GM19463 (cell line): ENCODE measurements at regions not wholly inside any gene's neighbourhood (a gene's known extent, or its start where the extent isn't known, plus 50 kb on each side); places are given as distances from the start of the nearest gene placed in this dataset.

ENCODE experiments used
- ATAC-seq: cut with Tn5 transposase; IDR thresholded peaks from one replicate; pipeline ENCODE4 v1.9.1; 2021; ENCODE audit warnings: mild to moderate bottlenecking, moderate library complexity; ENCODE audit not compliant: unreplicated experiment

DNA sequence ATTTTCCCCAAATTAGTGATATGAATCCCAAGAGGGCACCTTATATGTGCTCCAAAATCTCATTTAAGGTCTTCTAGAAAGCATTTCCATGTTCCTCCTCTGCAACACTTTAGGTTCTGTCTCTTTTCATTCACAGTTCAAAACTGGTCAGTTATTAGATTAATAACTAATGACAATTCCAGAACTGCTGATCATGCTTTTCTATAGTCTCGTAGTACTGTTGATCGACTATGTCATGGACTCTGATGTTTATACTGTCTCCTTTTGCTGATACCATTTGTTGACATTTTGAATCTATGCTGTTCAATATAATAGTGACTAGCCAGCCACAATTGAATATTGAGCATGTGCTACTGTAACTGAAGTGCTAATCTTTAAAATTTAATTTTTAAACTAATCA is 728.3 kb downstream of the LRFN5 start:
- ATAC-seq: no peak

GRCh38 chr14:42323426-42323825 is 716.8 kb downstream of the LRFN5 start:
- no peak for ATAC-seq

DNA sequence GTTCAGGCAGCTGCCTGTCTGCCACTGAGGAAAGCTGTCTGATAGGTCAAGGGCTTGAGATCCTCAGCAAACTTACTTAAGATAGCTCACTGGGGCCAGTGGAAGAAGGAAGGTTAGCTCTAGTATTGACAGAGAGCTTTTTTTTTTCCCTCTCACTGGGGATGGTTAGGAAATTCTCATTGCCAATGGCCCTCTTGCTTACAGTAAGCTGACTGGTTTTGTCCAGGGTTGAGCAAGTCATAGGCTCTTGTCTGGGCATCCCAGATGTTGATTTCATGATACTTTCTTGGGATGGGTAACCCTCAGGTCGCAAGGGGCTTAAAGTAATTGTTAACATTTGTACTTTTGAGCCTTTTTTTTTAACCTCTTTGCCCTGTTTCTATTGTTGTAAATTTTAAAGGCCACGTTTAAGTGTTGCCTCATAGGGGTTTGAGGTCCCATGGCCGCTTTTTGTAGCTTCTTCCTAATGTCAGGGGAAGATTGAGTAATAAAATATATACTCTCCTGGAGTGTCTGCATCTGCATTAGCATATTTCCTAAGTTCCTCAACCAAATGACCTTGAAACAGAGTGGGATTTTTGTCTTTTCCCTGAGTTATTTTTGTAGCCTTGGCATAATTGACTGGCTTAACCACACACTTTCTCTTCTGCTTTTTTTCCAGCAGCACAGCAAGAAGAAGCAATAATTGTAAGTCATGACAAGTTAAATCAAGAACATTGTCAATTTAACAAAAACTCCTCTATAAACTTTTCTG is 716.0 kb downstream of the LRFN5 start:
- ATAC-seq: no peak

DNA sequence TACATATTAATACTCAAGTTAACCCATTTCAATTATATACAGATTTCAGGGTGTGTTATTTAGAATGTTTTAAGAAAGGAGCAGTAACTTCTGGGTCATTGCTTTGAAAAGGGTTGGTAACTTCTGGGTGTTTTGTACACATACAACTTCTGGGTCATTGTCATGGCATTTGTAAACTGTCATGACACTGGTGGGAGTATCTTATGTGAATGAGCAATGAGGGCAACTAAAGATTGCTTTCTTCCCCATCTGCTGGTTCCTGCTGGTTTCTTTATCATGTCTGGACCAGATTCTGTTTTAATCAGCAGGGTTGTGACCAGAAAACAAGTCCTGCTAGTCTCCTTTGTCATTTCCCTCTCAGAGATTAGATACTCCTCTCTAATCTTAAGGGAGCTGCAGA is 713.3 kb downstream of the LRFN5 start:
- ATAC-seq: no peak

- ATAC-seq: no peak
Measured at GRCh38 chr14:42316693-42317092, 710.0 kb downstream of the LRFN5 start.

DNA sequence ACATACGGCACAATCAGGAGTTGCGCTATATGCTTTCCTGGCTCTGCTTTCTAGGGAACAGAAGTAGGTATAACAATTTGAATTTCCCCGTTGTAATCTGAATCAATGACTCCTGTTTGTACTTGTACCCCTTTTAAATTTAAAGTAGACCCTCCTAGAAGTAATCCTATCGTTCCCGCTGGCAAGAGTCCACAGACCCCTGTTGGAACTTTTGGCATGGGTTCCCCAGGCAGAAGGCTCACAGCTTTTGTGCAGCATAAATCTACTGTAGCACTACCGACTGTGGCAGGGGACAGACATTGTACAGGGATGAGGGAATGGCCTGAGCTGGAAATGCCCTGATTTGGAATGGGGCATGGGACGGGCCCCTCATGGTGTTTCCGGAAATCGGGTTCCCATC is 705.2 kb downstream of the LRFN5 start:
- no peak for ATAC-seq

GRCh38 chr14:42307239-42307825 is 700.7 kb downstream of the LRFN5 start:
- no peak for ATAC-seq

- ATAC-seq: no peak
Measured at GRCh38 chr14:42299692-42300091, 693.0 kb downstream of the LRFN5 start.

DNA sequence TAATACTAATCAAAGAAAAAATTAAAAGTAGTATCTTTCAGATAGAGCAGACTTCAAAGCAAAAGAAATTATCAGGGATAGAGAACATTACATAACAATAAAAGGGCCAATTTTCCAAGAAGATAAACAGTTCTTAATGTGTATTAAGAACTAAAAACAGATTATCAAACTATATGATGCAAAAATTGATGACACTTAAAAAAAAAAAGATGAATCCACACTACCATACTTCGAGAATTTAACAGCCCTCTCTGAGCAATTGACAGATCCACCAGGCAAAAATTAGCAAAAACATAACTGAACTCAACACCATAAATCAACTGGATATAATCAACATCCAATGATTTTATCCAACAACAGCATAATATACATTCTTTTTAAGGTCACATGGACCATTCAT is 686.5 kb downstream of the LRFN5 start:
- no peak for ATAC-seq

- ATAC-seq: no peak
Measured at GRCh38 chr14:42277840-42278239, 671.2 kb downstream of the LRFN5 start.

- no peak for ATAC-seq
Measured at GRCh38 chr14:42269234-42269633, 662.6 kb downstream of the LRFN5 start.

DNA sequence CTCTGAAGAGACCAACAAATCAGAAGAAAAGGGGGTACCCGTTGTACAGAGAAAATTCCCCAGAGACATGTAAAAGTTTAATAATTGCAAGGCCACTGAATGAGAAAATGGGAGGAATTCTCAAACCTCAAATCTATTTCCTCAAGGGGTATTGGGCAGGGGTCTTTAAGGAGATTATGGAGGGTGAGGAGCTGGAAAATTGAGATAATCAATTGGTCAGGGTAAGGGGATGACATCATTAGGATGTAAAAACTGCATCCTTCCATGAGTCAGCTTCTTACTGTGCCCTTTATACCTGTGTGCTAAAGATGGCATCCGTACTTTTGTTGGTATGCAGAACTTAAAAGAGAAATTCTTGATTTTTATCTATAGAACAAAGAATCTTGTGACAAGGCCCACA is 641.5 kb downstream of the LRFN5 start:
- ATAC-seq: no peak

DNA sequence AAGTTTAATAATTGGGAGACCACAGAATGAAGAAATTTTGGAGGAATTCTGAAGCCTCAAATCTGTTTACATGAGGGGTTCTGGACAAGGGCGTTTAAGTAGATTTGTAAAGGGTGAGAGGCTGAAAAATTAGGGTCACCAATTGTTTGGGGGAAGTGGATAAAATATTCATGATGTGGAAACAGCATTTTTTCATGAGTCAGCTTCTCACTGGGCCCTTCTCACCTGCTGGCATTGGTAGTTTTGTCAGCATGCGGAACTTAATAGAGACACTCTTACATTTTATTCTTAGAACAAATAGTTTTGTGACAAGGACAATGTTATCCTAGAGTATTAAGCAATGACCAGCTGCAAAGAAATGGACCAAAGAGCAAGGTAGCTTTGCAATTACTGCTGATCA is 634.4 kb downstream of the LRFN5 start:
- no peak for ATAC-seq

DNA sequence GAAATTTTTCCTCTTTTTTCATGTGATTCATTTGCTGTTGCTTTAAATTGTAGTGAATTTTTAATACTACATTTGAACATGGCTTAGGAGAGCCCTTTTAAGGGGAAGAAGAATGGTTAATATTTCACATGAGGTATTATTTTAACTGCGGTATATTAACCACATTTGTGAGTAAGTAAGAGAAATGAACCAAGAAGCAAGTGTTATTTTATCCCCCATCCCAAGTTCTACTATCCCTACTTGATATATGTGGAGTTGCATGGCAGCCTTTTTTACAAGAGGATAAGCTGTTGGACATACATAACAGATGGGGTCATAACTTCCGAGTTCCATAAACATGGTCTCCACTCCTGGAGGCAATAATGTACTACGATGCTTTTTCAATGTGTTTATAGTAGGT is 623.3 kb downstream of the LRFN5 start:
- ATAC-seq: no peak

GRCh38 chr14:42229294-42229693 is 622.6 kb downstream of the LRFN5 start:
- ATAC-seq: no peak

DNA sequence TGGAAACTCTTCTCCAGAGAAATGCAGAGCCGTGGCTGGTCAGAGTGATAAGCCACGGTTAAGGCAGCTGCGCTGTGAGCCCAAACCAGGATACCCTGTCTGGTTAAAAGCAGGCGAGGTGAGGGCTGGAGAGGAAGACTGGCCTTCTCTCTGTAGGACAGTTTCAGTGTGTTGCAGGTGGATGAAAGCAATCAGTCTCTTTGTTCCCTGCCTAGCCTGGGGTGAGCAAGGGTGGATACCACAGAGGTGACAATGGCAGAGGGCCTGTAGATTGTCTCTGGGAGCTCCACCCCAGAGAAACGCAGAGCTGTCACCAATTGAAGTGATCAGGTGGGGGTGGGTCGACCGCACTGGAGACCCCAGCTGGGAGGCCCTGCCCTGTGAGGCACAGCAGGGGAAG is 621.9 kb downstream of the LRFN5 start:
- ATAC-seq: no peak

- no peak for ATAC-seq
Measured at GRCh38 chr14:42224053-42224888, 617.6 kb downstream of the LRFN5 start.

GRCh38 chr14:42222924-42223471 is 616.3 kb downstream of the LRFN5 start:
- ATAC-seq: peak; percentile 82

GRCh38 chr14:42214981-42215491 is 608.4 kb downstream of the LRFN5 start:
- ATAC-seq: no peak

DNA sequence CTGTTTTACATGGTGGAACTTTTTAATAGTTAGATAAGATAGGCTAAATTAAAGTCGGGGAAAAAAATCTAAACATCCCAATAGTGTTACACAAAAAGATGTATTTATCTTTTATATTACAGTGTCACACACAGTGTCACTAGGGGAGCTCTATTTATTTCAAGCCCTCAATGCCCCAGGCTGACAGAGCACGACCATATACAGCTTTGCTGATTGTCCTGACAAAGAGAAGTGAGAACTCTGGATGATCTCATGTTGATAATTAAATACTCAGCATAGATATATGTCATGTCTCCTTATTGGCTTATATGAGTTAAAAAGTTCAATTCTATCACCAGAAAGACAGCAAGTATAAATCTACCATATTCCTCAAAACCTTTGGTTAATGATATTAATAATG is 594.3 kb downstream of the LRFN5 start:
- no peak for ATAC-seq

- no peak for ATAC-seq
Measured at GRCh38 chr14:42198010-42198409, 591.3 kb downstream of the LRFN5 start.
